ENCODE measurements at regions not wholly inside any gene's neighbourhood (a gene's known extent, or its start where the extent isn't known, plus 50 kb on each side); places are given as distances from the start of the nearest gene placed in this dataset.
A peak's percentile ranks its signal among the peaks of the same experiment; 100 is the strongest.
"Not testable (repeated sequence)": the region's sequence is repeated elsewhere in the genome, so short reads cannot be mapped to it uniquely, and the experiment has no call there.

DNA sequence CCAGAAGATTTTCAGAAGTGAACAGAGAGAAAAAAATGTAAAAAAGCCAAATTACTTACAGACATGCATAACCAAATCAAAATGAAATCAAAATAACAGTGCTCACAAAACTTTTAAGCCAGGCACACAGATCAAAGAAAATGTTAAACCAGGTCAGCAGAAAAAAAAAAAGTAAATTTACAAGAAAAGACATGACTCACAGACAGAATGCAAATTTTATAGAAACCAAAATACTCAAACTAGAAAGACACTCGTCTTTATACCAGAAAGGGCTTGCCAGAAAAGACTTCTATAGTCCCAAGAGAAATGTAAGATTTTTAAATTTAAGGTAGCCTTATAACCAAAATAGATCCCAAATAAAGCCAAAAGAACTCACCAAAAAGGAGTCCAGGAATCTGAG lies 86.5 kb upstream of the COG2 start:
- DNase-seq = no peak

- DNase-seq = no peak
Observed at GRCh38 chr1:230552880-230553279, 89.4 kb upstream of the COG2 start.

DNA sequence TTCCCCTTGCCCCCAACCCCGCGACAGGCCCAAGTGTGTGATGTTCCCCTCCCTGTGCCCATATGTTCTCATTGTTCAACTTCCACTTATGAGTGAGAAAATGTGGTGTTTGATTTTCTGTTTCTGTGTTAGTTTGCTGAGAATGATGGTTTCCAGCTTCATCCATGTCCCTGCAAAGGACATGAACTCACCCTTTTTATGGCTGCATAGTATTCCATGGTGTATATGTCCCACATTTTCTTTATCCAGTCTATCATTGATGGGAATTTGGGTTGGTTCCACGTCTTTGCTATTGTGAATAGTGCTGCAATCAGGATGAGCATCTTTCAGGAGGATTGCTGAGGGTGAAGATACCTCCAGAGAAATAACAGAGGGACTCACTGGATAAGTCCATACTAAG lies 91.3 kb upstream of the COG2 start:
- not testable (repeated sequence) for DNase-seq

DNA sequence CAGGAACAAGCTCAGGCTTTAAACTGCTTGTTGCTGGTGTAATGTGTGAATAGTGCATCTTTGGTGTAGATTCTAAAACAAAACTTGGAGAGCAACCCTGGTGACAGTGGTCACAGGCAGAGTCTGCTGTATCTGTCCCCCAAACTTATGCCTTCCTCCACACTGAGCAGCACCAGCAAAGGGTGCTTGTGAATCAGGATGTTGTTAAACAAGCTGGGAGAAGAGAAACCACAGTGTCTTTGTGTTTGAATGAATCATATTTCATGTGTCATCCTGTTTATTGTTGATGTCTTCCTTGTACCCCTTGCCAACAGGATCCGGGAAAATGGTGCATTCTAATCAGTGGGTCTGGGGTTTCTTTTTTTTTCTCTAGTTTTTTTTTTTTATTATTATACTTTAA lies 91.9 kb upstream of the COG2 start:
- no peak for DNase-seq

- DNase-seq = no peak
Observed at GRCh38 chr1:230549625-230550024, 92.7 kb upstream of the COG2 start.

GRCh38 chr1:230548997-230549396 lies 93.3 kb upstream of the COG2 start:
- DNase-seq = no peak

GRCh38 chr1:230548357-230548756 lies 93.9 kb upstream of the COG2 start:
- no peak for DNase-seq

DNA sequence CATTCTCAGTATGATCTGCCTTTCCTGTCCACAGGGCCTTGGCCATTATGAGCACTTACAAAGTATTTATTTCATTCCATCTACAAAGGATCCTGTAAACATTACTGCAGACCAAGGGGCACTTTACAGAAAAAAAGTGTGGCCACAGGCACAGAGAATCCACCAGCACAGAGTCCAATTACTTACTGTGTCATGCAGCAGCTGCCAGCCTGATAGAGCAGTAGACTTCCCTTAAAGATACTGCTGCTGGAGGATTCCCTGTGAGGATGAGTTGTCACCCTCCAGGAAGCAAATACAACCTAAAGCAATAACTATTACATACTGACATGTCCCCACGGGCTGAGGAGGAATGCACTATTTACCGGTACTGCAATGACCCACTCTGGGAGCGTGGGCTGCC lies 97.1 kb upstream of the COG2 start:
- DNase-seq = no peak

DNA sequence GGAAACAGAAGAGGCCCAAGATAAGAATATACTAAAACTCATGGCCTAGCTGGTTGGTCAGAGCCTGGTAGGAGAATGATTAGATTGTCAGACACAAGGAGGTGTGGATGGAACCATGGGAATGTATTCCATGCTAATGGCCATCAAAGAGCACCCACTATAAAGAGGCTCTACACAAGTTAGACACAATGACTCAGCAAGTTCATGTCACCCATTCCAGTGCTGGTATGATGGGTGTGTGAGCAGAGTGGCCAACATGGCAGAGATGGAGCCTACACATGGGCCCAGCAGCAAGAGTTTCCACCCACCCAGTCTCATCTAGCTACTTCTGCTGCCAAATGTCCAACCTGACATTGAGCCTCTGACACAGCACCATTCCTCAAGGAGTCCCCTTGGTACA lies 97.5 kb upstream of the COG2 start:
- DNase-seq = no peak

DNA sequence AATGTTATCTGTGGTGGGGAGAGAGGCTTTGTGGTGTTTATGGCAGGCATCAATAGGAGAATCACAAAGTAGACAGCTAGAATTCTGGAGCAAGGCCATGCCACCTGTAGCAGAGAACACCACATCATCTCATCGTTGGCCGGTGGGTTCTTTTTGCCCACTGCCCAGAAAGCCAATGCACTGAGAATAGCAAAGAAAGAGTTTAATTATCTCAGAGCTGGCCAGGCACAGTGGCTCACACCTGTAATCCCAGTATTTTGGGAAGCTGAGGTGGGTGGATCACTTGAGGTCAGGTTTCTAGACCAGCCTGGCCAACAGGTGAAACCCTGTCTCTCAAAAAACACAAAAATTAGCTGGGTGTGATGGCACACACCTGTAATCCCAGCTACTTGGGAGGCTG lies 99.2 kb upstream of the COG2 start:
- no peak for DNase-seq

GRCh38 chr1:230542681-230543080 lies 99.6 kb upstream of the COG2 start:
- no peak for DNase-seq

- no peak for DNase-seq
Observed at GRCh38 chr1:230542054-230542453, 100.2 kb upstream of the COG2 start.

DNA sequence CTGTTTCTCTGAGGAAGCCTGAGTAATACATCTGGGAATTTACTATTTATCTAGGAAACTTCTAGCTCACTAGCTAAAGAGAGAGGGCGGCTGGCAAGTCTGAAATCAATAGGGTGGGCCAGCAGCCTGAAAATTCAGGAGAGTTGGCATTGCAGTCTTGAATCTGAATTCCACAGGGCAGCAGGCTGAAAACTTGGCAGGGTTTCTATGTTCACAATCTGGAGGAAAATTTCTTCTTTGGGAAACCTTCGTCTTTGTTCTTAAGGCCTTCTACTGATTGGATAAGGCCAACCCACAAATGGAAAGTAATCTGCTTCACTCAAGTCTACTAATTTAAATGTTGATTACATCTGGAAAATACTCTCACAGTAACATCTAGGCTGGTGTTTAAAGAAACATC lies 101.0 kb upstream of the COG2 start:
- DNase-seq = no peak

DNA sequence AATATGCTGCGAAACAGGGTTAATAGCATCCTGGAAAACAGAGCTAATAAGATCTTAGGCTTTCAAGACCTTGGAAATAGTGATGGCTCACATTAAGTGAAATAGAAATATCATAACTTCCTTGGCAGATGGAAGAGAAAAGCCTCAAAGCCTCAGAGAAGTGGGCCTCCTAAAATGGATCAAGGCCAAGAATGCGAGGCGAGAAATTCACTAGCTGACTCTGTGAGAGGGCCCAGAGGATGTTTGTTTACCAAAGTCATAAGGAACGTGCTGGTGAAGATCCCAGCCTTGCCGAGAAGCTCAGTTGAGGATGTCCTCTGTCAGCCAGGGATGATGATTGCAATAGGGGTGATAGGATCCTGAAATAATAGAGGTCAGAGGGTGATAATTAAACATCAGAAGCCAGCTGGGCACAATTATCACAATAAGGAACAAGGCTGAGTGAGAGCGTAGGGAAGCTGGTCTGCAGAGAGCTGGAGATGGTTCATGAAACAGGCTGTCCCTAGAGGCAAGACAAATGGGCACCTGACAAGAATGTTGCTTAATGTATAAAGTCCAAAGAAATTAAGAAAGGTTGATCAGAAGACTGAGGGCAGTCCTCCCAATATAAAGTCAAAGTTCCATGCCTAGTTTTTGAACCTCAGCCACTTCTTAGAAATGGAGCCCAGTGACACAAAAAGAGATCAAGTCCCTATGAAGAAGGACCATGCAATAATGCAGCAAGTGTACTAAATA lies 101.7 kb upstream of the COG2 start:
- no peak for DNase-seq

GRCh38 chr1:230537456-230537855 lies 104.8 kb upstream of the COG2 start:
- no peak for DNase-seq

DNA sequence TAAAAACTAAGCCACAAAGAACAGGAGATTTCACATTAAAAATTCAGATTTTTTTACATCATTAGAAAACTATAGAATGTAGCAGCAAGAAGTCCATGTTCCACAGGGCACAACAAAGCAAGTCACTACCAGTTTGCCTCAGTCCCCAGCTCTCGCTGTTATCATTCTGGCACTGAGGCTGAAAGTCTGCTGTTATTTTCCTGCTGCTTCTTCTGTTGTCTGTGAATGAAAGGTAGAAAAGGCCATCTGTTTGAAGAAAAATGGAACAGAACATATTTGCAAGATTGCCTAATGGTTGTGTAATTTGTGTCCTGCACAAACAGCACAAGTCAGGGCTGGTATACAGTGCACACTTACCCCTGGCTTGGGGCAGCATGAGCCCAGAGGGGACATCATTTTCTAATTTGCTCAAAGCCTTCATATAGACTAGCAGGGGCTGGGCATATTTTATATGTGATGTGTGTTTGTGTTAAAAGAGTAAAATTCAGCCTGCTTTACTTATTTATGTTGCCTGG lies 105.6 kb upstream of the COG2 start:
- DNase-seq = no peak

GRCh38 chr1:230534224-230534623 lies 108.1 kb upstream of the COG2 start:
- DNase-seq = no peak

DNA sequence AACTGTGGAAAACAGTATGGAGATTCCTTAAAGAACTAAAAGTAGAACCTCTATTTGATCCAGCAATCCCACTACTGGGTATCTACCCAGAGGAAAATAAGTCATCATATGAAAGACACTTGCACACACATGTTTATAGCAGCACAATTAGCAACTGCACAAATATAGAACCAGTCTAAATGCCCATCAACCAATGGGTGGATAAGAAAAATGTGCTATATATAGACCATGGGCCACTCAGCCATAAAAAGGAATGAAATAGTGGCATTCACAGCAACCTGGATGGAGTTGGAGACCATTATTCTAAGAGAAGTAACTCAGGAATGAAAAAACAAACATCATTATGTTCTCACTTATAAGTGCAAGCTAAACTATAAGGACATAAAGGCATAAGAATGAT lies 105.0 kb upstream of the PGBD5 start:
- DNase-seq = no peak

- DNase-seq = peak in 1 of 2 experiments; percentile 3
Observed at GRCh38 chr1:230519246-230519645, 93.1 kb upstream of the PGBD5 start.

DNA sequence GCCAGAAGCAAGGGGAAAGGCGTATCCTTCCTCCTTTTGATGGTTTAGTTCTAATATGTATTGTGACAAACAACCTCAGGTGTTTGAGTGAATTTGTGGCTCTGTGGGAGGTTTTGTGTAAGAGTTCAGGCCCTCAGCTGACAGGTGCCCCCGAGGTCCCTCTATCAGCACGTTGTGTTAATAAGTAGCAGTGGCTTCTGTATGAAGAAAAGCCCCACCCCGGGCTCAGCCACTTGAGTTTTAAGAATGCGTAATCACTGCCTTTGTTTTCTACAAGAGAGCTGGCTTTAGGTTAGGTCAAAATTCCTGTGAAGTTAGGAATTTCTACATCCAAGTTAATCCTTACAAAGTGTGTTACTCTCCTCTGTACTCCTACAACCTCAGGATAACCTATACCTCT lies 92.4 kb upstream of the PGBD5 start:
- DNase-seq = no peak

- DNase-seq = peak in 1 of 2 experiments; percentile 16
Observed at GRCh38 chr1:230517786-230518185, 91.7 kb upstream of the PGBD5 start.

- no peak for DNase-seq
Observed at GRCh38 chr1:230517326-230517725, 91.2 kb upstream of the PGBD5 start.

GRCh38 chr1:230516889-230517288 lies 90.8 kb upstream of the PGBD5 start:
- DNase-seq = no peak

DNA sequence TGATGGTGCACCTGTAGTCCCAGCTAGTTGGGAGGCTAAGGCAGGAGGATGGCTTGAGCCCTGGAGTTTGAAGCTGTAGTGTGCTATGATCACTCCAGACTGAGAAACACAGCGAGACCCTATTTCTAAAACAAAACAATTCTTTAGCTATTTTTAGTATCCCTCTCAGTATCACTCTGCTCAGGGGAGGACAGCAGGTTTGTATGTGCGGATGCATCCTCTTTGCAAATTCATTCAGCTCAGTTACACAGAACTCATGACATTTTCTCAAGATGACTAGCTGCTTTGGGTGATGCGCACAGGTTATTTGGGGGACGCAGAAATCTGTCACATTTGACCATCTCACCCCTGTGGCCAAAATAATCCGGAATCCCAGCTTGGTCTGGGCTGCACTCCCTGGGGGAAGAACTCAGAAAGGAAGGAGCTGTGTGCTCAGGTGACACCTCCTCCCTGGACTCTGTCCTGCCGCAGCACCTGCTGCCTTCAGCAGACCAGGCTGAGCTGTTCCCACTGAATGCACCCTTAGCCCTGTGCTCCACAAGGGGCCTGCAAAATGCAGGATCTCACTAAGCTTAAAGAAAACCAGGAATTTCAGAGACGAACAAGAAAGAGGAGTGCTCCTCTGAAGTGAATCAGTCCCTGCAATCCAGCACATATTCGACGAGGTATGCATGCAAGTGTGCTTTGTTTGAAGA lies 89.5 kb upstream of the PGBD5 start:
- DNase-seq = peak in 1 of 2 experiments; percentile 44

GRCh38 chr1:230510496-230510895 lies 84.4 kb upstream of the PGBD5 start:
- DNase-seq = peak in 1 of 2 experiments; percentile 5
